GM21526 (cell line): ENCODE measurements at regions not wholly inside any gene's neighbourhood (a gene's known extent, or its start where the extent isn't known, plus 50 kb on each side); places are given as distances from the start of the nearest gene placed in this dataset.
"Not testable (repeated sequence)": the region's sequence is repeated elsewhere in the genome, so short reads cannot be mapped to it uniquely, and the experiment has no call there.

Experiments used
- ATAC-seq: cut with Tn5 transposase; IDR thresholded peaks from one replicate; pipeline ENCODE4 v1.9.1; 2021; ENCODE audit warnings: moderate library complexity; ENCODE audit not compliant: unreplicated experiment, low FRiP score

- no peak for ATAC-seq
Observed at GRCh38 chr15:99454941-99455788, 110.6 kb upstream of the MEF2A start.

- ATAC-seq, result no peak
Observed at GRCh38 chr15:99455789-99456160, 110.0 kb upstream of the MEF2A start.

- no peak for ATAC-seq
Observed at GRCh38 chr15:99464137-99464536, 101.6 kb upstream of the MEF2A start.

- ATAC-seq, result no peak
Observed at GRCh38 chr15:99466701-99467337, 99.0 kb upstream of the MEF2A start.

GRCh38 chr15:99467338-99467720, 98.5 kb upstream of the MEF2A start:
- no peak for ATAC-seq

DNA sequence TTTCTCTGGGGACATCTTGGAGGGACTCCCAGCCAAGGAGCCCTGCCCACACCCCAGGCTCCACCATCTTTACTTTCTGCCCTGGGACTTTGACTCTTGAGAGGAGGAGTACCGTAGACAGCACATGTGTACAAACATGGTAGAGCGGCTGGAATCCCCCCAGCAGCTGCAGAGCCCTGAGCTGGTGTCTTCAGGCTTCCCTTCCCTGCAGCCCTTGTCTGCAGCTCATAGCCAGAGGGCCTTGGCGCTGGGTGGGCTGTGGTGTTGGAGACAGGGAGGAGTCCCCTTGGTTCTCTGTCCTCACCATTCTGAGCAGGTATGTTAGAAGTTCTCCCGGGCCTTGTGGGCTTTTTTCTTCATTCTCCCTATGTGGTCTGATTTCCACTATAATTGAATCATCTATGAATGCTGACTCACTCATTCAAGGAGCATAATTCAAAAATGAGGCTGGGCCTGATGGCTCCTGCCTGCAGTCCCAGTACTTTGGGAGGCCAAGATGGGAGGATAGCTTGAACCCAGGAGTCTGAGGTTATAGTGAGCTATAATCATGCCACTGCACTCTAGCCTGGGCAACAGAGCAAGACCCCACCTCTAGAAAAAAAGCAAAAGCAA, 97.8 kb upstream of the MEF2A start:
- ATAC-seq, result no peak

- not testable (repeated sequence) for ATAC-seq
Observed at GRCh38 chr15:99470204-99470603, 95.6 kb upstream of the MEF2A start.

GRCh38 chr15:99472416-99473145, 93.2 kb upstream of the MEF2A start:
- ATAC-seq, result no peak

DNA sequence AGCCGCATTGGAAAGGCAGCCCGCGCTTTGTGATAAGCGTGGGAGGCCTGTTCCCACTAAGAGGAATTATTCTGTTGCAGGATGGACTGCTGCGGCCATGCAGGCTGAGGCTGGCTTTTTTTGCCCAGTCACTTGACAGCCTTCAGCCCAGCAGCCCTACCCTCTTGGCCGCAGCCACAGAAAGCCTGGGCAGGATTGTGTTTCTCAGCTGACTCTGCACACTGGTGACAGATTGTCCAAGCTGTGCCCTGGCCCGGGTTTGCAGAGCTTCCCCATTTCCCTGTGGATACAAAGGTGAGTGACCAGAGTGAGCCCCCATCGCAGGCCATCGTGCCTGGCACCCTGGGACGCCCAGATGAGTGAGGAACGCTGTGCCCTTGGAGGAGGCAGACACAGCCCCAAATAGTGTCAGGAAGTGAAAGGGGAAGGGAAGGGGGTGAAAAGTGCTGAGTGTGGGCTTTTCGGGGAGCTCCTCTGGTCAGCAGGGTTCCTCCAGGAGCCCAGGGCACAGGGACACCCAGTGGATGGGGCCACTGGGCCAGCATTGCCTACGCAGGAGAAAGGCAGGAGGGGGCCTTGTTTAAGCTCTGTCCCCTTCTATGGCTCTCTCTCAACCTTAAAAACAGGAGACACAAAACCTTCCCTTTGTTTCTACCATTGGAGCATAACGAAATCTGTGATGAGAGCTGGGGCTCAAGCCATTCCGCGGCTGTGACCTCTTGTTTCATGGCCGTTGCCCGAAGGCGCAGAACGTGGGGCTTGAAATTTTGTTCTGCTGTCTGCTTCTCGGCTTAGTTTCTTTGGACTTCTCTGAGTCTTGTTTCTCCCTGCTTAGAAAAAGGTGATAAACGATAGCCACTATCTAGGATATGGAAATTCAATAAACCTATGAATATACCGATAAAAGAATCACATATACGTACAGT, 91.5 kb upstream of the MEF2A start:
- no peak for ATAC-seq

- no peak for ATAC-seq
Observed at GRCh38 chr15:99474909-99475753, 90.7 kb upstream of the MEF2A start.

DNA sequence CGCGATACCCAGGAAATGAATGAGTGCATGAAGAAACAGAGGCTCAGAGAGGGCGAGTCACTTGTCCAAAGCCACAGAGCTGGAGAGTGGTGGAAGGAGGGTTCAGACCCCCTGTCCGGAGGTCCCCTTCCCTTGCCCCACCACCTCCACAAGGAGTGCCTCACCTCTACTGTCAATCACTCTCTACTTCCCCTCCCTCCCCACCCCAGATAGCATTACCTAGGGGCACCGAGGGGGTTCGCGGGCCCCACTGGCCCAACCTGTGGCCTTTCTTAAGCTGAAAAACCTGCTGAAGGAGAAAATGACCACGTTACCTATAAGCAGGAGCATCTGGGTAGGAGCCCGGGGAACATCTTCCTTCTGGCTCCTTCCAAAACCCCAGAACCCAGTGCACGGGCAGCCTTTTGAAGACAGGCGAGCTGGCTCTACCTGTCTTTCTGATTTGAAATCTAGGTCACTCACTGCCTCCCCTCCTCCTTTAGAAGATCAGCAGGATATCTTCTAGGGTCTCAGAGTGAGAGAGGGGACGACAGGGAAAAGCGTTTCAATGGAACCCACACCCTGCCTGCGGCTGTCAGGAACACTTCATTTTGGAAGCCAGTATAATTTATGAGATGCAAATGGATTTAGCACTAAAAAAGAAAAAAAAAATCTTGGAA, 89.9 kb upstream of the MEF2A start:
- ATAC-seq, result no peak

DNA sequence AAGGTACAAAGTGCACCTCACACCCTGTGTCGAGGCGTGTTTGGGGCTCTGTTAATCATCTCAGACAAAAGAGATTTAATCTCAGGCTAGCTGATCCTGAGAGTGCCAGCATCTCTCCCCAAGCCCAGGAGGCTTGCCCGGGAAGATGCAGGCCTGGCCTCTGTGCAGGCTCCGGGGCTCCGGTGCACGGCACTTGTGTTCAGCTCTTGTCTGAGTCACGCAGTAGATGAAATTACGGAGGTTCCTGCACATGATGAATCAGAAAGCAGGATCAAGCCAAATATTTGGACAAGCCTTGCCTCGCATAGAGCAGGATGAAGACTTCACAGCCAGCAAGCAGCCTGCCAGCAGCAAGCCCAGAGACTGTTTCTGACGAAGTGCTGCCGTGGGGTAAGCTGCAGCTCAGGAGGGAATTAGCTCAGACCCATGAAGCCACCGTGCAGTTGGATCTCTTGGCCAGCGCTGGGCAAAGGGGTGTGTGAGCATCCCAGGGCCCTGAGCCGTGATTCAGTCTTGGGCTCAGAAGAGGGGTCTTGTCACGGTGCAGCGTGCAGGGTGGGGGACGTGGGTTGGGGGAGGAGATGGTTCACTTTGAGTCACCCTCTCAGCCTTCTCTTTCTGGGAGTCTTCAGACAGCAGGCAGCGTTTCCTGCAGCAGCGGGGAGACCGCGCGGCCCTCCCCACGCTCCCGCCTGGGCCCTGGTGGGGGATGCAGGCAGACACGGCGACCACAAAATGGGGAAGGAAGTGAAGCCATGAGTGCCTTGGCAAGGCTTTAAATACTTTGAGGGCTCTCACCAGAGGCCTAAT, 89.2 kb upstream of the MEF2A start:
- ATAC-seq, result no peak

- no peak for ATAC-seq
Observed at GRCh38 chr15:99477791-99478471, 87.9 kb upstream of the MEF2A start.

- no peak for ATAC-seq
Observed at GRCh38 chr15:99478977-99479376, 86.8 kb upstream of the MEF2A start.

- ATAC-seq, result no peak
Observed at GRCh38 chr15:99480016-99480810, 85.6 kb upstream of the MEF2A start.

DNA sequence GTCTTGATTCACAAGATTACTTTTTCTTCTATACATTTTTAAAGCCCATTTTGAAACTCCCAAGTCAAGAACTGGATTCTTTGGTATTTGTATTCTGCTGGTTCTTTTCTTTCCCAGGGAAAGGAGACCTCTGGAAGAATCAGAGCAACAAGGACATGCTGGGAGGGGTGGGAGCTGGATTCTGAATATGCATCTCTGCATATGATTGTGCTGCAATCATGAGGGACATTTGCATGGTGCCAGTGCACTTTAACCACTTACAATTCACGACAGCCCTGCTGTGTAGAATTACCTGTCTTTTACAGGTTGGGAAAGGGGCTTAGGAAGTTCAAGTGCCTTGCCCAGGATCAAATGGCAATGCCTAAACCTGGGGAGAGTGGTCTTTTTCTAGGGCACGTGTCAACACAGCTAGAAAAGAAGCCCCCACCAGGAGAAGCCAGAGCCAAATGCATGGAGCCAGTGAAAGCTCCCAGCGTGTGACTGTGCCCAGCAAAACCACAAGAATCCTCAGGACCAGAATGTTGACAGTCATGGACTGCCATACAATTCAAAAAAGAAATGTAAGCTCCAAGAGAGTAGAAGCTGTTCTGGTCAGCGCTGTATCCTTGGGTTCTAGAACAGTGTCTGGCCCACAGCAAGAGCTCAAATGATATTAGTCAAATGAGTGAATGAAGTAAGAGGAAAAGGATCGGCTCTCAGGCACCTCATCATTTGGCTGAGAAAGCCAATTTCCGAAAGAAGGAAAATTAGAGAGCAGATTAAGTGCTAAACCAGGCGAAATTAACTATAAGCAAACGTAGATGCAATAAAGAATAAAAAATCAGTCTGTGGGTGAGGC, 84.5 kb upstream of the MEF2A start:
- no peak for ATAC-seq
